HuH-7.5 (cell line): ENCODE measurements at regions not wholly inside any gene's neighbourhood (a gene's known extent, or its start where the extent isn't known, plus 50 kb on each side); places are given as distances from the start of the nearest gene placed in this dataset.
A peak's percentile ranks its signal among the peaks of the same experiment; 100 is the strongest.
"Not testable (repeated sequence)": the region's sequence is repeated elsewhere in the genome, so short reads cannot be mapped to it uniquely, and the experiment has no call there.

Source experiments
- DNase-seq: peaks from one replicate; pipeline ENCODE4 v3.0.0; 2011; ENCODE audit warnings: low spot score

GRCh38 chr5:93359296-93359959 lies 221.6 kb downstream of the NR2F1-AS1 start:
- no peak for DNase-seq

- no peak for DNase-seq
Measured at GRCh38 chr5:93358176-93358575, 222.8 kb downstream of the NR2F1-AS1 start.

GRCh38 chr5:93357686-93358085 lies 223.3 kb downstream of the NR2F1-AS1 start:
- no peak for DNase-seq

- DNase-seq, result no peak
Measured at GRCh38 chr5:93355691-93356090, 225.3 kb downstream of the NR2F1-AS1 start.

DNA sequence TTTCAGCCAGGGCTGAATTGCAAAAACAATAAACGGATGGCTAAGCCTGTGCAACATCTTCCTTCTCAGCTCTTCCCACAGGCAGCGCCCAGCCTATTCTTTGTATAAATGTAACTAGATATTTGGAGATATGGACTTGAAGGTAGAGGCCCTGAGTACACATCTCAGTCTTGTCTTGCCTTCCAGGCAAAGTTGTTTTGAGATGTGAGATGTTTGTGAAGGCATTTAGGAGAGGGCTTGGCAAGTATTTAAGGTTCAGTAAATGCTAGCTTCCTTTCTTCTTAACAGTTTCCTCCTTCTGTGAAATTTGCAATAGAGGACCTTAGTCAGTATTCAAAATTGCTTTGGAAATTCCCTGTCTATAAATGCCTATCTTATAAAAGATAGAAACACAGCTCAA lies 228.8 kb downstream of the NR2F1-AS1 start:
- DNase-seq, result no peak

GRCh38 chr5:93349613-93350012 lies 231.4 kb downstream of the NR2F1-AS1 start:
- no peak for DNase-seq

DNA sequence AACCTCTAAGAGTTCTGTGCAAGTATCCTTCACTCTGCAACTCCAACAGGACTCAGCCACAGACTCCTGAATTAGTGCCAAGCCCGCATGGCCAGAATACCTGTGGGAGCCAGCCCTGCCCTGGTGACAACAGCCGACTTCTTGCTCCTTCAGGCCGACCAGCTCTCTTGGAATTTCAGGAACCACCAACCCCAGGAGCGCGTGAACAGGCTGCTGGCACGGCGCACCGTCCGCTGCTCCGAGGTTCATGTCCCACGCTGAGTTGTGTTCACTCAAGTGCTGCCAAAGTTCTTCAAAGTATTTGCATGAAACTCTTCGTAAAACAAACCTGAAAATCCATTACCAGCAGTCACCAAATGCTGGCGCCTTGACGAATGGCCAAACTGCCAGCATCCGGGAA lies 232.8 kb downstream of the NR2F1-AS1 start:
- DNase-seq, result no peak

DNA sequence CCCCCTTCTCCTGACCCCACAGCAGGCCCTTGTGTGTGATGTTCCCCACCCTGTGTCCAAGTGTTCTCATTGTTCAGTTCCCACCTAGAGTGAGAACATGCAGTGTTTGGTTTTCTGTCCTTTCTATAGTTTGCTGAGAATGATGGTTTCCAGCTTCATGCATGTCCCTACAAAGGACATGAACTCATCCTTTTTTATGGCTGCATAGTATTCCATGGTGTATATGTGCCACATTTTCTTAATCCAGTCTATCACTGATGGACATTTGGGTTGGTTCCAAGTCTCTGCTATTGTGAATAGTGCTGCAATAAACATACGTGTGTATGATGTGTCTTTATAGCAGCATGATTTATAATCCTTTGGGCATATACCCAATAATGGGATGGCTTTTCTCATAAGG lies 234.2 kb downstream of the NR2F1-AS1 start:
- DNase-seq, result not testable (repeated sequence)

- DNase-seq, result no peak
Measured at GRCh38 chr5:93346301-93346700, 234.7 kb downstream of the NR2F1-AS1 start.

GRCh38 chr5:93343570-93343969 lies 237.4 kb downstream of the NR2F1-AS1 start:
- no peak for DNase-seq

- peak; percentile 13 for DNase-seq
Measured at GRCh38 chr5:93342563-93343061, 238.4 kb downstream of the NR2F1-AS1 start.

DNA sequence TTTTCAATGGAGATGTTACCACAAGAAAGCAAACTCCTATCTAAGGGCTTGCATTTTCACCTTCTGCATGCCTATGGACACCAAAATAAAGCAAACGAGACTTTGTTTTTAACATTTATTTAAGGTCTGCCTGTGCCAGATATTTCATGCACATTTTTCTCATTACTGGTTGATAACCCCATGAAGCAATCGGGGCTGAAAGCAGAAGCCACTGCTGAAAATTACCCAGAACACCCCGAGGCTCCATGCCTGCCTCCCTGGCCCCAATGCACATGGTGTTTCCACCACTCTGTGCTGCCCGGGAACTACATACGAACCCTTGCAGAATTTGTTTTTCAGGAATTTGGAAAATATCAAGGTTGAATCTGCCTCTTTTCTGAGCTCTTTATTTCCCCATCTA lies 240.1 kb downstream of the NR2F1-AS1 start:
- DNase-seq, result no peak

- no peak for DNase-seq
Measured at GRCh38 chr5:93337138-93337537, 243.9 kb downstream of the NR2F1-AS1 start.

- DNase-seq, result no peak
Measured at GRCh38 chr5:93336330-93337110, 244.5 kb downstream of the NR2F1-AS1 start.

DNA sequence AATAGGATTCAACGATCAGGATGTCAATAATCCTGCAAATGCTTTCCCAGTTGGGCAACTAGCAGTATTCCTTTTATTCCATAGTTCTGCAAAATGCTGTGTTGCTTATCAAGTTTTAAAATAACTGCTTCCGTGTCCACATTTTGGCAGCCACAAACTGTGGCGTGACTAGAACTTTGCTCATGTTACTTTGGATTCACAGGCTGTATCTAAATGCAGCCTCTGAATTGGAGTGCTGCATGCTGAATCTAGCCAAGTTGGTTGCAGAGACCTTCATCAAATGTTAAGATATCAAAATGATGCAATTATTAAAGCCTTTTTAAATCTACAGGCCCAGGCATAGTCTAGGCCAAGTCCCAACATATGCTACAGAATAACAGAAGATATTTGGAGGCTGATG lies 249.2 kb downstream of the NR2F1-AS1 start:
- no peak for DNase-seq

GRCh38 chr5:93331241-93331640 lies 249.8 kb downstream of the NR2F1-AS1 start:
- DNase-seq, result no peak

- DNase-seq, result no peak
Measured at GRCh38 chr5:93330506-93330905, 250.5 kb downstream of the NR2F1-AS1 start.

DNA sequence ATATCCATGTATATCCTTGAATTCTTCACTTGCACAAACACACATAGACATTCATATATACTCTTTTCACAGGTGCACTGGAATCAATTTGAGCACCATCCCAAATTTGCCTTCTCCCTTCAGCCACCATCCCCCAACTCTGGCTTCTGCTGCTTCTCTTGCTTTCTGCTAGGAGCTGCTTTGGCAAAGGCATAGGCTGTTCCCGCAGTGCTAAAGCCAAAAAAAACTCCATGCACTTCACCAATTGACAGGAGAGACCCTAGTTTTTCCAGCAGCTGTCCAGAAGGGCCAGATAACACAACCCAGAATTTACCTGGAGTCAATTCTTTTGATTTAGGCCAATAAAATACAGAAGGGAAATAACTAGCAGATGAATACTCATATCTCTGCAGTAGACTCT lies 251.3 kb downstream of the NR2F1-AS1 start:
- DNase-seq, result no peak

DNA sequence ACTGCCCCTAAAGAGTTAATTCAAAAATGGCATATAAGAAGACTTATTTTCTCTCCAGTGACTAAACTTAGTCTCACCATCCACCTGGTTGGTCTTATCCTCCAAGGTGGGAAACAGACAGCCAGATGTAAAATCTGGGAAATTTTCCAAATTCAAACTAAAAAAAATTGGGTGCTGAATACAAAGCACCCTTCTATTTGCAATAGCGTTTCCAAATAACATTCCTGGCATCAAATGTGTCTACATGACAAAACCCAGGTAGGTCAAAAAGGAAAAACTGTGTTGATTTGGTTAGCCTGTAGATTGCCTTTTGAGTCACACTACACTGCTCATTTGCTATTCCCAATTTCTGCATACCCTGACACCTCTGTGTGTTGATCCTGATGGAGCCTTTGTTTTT lies 252.2 kb downstream of the NR2F1-AS1 start:
- DNase-seq, result no peak

GRCh38 chr5:93327605-93328004 lies 253.4 kb downstream of the NR2F1-AS1 start:
- no peak for DNase-seq

DNA sequence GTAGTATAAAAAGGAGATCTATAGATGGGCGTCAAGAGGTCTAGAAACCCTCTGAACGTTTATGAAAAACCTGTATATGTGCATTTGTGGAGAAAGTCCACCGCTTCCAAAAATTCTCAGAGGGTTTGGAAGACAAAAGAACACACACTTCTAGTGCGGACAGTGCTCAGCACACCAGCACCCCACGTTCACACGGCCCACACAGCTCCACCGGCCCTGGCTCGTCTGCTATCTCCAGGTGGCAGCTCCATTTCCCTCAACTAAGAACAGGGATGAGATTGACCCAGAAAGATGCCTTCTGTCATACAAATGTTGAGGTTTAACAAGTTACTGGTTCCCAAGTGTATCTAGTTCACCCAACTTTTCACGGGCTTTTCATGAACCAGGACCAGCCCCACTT lies 255.1 kb downstream of the NR2F1-AS1 start:
- DNase-seq, result no peak

- DNase-seq, result no peak
Measured at GRCh38 chr5:93322974-93323860, 257.8 kb downstream of the NR2F1-AS1 start.
